Stimulated activated CD8-positive, alpha-beta memory T cell treated with anti-CD3 and anti-CD28 coated beads, Interleukin-7, amount 100 ng/mL, for 1 hour (primary cell): ENCODE measurements at regions not wholly inside any gene's neighbourhood (a gene's known extent, or its start where the extent isn't known, plus 50 kb on each side); places are given as distances from the start of the nearest gene placed in this dataset.

ENCODE experiments used
- DNase-seq, 2 donors: peaks; one replicate each; pipeline ENCODE4 v3.0.0-alpha.2; 2020; ENCODE audit warnings: low read depth in 2 of 2

GRCh38 chr6:105587349-105588122 lies 184.7 kb upstream of the PREP start:
- no peak for DNase-seq

GRCh38 chr6:105578179-105578707 lies 175.4 kb upstream of the PREP start:
- DNase-seq, result no peak

DNA sequence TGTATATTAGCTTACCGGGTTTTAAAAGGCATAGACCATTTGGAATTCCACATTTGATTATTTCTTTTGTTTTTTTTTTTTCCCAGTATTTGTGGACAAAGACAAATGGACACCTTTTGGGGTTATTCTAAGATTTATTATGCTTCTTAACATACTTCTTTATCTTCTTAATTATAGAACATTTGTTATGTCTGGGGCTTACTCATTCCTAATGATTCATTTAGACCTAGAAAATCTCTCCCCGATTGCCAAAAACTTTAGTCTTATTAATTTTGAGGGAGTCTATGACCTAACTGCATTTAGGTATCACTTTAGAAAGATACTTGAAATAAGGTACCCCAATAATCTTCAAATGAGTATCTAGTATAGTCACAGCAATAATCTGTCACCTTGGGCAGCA lies 170.7 kb upstream of the PREP start:
- DNase-seq, result no peak

DNA sequence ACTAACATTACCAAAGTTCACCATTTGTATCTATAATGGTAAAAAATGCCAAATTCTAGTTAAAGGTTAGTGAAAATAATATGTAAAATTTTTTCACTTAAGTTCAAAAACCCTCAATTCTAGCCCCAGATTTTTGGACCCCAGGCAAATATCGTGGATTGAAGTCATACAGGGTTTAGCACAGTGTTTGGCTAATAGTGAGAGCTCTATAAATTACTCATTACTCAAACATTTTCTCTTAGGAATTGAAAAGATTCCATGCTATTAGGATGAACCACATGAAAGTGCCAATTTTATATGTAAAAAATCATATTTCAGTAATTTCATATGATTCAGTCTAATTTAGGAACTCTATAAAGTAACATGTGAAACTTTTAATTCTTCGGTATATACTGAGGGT lies 170.3 kb upstream of the PREP start:
- no peak for DNase-seq

- no peak for DNase-seq
Measured at GRCh38 chr6:105570416-105570815, 167.5 kb upstream of the PREP start.

DNA sequence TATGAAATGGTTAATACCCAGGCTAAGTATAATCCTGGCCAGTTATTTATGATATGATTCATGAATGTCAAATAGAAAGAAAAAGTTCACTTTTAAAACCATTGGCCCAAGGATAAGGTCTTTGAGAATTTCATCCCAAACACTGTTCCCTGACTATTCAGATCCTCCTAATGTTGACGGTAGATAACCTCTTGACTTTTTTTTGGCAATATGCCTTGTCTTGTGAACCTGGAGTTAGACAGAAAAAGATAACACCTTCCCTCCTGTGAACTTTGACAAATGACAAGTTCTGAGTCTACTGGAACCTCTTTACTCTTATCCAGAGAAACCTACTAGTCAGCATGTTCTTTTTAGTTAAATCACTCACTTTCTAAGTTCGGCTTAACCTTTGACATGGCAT lies 166.8 kb upstream of the PREP start:
- no peak for DNase-seq

GRCh38 chr6:105568751-105569150 lies 165.9 kb upstream of the PREP start:
- DNase-seq, result no peak

GRCh38 chr6:105568142-105568541 lies 165.3 kb upstream of the PREP start:
- DNase-seq, result no peak

DNA sequence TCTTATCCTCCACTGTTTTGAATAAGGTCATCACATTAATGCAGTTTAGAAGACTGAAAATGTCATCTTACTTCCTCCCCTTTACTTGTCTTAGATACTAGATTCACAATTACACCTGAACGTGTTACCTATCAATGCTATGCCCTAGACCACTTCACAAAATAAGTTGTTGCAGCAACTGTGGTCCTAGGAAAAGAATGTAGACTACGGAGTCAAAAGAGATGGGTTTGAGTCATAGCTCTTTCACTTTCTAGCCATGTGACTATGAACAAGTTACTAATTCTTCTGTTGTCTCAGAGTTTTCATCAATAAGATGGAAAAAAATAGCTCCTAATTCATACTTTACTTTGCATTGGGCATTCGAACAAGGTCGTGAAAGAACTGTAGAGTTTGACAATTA lies 164.3 kb upstream of the PREP start:
- DNase-seq, result no peak

- DNase-seq, result no peak
Measured at GRCh38 chr6:105566503-105566902, 163.6 kb upstream of the PREP start.

- no peak for DNase-seq
Measured at GRCh38 chr6:105564121-105564902, 161.4 kb upstream of the PREP start.

DNA sequence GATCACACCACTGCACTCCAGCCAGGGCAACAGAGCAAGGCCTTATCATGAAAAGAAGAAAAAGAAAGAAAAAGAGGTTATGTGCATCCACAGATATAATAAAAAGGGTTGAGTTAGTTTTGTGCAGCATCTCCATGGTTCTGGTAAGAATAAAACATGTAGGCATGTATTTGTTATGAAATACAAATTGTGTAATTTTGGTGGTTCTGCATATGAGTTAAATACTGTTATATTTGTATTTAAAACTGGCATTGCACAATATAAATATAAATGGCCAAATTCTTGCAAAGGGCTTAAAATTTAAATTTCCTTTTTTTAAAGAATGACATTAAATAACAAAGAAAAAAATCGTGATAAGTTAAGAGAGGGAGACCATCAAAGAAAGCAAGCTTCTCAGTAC lies 159.1 kb upstream of the PREP start:
- DNase-seq, result no peak

DNA sequence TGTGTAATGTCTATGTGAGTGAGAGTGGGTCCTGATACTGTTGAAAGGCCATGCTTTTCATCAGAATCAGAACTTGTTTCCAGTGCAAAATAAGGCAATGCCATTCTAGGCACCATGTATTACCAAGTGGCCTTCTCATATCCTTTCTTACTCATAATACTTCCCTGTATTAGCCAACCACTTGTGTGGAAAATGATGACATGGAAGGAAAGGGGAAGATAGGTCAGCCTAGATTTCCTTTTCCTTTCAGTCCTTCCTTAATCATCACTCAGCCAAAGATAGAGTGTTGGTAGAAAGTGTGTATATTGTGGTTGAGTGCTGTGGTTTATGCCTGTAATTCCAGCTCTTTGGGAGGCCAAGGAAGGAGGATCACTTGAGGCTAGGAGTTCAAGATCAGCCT lies 158.6 kb upstream of the PREP start:
- no peak for DNase-seq

DNA sequence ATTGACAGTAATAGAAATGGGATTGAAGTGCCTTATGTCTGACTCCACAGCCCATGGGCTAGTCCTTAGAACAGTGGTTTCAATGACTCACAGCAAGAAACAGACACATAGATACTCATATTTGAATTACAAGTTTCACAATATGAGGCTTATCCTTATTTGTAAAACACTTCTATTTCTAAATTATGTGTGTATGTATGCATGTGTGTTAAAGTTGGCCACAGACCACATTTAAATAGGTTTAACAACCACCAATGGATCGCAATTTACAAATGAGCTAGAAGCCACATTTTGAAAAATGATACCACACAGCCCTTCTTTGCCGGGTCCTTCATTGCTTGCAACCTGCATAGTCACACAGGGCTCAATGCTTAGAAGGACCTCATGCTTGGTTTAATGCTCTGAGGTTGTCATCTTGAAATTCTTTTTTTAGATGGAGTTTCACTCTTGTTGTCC lies 157.8 kb upstream of the PREP start:
- no peak for DNase-seq

DNA sequence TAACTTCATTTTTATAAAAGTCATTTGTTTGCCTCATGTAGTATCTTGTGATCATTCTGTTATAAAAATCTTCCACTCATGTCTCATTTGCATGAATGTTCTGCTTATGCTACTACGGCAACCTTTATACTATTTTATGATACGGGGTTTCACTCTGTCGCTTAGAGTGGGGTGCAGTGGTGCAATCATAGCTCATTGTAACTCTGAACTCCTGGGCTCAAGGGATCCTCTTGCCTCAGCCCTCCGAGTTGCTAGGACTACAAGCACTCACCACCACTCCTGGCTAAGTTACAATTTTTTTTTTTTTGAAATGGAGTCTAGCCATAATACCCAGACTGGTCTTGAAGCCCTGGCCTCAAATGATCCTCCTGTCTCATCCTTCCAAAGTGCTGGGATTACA lies 154.4 kb upstream of the PREP start:
- DNase-seq, result no peak

GRCh38 chr6:105553171-105553570 lies 150.3 kb upstream of the PREP start:
- no peak for DNase-seq

DNA sequence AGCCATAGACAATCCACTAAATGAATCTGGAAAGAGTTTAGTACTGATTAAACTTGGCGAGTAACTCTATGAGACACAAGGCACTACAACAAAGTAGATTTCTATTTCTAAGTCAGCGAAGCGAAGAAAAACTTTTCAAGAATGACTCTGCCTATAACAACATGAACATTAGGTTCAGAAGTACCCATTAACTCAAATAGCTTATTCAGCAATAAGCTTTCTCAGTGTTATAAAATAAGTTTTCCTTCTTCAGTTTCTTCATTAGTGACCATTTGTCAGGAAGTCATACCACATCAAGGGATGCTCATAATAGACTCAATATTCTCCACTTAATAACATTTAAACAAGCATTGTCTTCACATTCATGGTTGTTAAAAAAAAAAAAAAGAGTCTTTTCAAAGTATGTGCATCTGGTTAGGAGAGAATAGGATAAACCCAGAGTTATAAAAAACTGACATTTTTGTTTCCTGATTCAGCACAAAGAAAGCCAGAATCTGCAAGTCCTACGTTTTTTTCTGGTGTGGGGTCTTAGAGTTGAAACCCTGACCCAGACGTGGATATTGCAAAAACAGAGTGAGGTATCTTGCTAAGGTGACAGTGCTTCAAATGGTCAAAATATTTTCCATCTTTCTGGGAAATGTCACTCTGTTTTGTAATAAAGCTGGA lies 148.2 kb upstream of the PREP start:
- DNase-seq, result no peak

- DNase-seq, result no peak
Measured at GRCh38 chr6:105546754-105547153, 143.9 kb upstream of the PREP start.

GRCh38 chr6:105545947-105546731 lies 143.3 kb upstream of the PREP start:
- DNase-seq, result no peak

- DNase-seq, result no peak
Measured at GRCh38 chr6:105545228-105545920, 142.5 kb upstream of the PREP start.

- no peak for DNase-seq
Measured at GRCh38 chr6:105539911-105540310, 137.0 kb upstream of the PREP start.
